AG10803 (cell line): ENCODE measurements at regions not wholly inside any gene's neighbourhood (a gene's known extent, or its start where the extent isn't known, plus 50 kb on each side); places are given as distances from the start of the nearest gene placed in this dataset.

ENCODE experiments used
- DNase-seq: peaks from one replicate; pipeline ENCODE4 v3.0.0; 2010; ENCODE audit warnings: low read depth
- H3K4me3 ChIP-seq: 2 replicates; pipeline ENCODE4 v1.5.1; 2011; ENCODE audit warnings: mild to moderate bottlenecking, low read length, control low read depth
- TF ChIP-seq, protein P1 (sequence below): conservative IDR thresholded peaks from 2 replicates; pipeline ENCODE4 v1.5.1; 2011; ENCODE audit warnings: mild to moderate bottlenecking, low read length, control low read depth, inconsistent platforms

DNA sequence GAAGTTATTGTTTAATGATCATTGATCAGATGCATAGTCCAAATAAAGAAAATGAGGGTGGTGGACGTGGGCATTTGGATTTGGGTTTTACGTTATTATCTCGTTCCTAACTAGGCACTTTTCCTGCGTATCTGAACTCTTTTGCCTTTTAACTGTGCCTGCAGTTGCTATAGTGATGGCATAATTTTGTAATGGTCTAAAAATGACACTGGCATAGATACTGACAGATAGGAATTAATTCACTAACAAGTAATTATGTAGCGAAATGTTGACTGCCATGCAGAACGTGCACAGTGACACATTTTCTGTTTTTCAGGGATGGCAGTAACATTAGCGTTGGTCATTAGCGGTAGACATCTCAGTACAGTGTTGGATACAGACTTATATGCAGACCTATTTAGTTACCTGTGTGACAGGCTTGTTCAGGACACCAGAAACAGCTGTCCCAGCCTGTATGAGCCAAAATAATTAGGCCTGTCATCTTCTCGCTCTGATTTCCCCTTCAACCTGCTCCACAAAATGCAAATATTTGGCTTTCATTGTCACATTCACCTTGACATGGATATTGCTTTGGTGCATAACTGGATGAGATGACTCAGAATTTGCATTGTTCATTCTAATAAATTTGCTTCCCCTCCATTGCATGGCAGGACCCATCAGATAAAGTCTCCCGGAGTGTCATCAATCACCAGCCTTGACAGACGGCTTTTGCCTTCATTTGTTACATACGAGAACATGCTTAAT, 413.3 kb upstream of the IRX1 start:
- TF ChIP-seq, protein P1, sequence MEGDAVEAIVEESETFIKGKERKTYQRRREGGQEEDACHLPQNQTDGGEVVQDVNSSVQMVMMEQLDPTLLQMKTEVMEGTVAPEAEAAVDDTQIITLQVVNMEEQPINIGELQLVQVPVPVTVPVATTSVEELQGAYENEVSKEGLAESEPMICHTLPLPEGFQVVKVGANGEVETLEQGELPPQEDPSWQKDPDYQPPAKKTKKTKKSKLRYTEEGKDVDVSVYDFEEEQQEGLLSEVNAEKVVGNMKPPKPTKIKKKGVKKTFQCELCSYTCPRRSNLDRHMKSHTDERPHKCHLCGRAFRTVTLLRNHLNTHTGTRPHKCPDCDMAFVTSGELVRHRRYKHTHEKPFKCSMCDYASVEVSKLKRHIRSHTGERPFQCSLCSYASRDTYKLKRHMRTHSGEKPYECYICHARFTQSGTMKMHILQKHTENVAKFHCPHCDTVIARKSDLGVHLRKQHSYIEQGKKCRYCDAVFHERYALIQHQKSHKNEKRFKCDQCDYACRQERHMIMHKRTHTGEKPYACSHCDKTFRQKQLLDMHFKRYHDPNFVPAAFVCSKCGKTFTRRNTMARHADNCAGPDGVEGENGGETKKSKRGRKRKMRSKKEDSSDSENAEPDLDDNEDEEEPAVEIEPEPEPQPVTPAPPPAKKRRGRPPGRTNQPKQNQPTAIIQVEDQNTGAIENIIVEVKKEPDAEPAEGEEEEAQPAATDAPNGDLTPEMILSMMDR: no peak
- DNase-seq: no peak

DNA sequence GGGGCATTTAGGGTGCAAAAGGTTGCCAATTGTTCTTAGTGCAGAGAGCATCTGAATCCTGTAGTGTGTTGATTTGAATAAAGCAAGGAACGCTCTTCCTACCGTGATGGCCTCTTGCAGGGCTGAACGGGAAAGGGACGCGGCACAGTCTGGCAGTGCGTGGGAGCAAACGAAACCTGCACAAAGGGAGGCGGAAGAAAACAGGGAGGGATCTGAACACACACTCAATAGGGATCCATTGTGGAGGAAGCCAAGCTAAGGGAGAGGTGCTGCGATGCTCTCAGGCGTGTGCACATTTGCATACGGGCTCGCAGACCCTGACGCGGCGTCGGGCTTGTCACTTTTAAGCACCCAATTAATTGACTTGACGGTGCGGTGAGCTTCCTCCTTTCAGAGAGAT, 414.0 kb upstream of the IRX1 start:
- no peak for DNase-seq
- TF ChIP-seq, protein P1: no peak
- no peak overlapping the region for H3K4me3 ChIP-seq

More for the DNA sequence above, 413.3 kb upstream of the IRX1 start:
- H3K4me3 ChIP-seq: no peak overlapping the region

DNA sequence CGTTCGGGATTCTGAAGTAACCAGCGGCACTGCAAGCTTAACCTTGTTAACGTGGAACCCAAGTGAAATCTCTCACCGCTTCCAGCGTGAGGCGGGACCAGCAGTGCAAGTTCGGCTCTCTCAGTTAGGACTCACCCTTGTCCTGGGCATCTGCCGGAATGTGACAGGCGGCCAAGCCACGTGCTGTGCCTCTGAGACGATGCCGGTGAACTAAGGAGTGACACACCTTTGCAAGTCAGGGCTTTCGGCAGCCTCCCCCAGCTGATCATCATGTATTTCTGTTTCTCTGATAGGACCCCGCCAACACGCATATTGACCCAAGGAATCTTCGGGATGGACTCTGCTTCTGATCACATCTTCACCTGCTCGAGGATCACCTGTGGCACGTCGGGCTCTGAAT, 415.0 kb upstream of the IRX1 start:
- no peak for DNase-seq
- TF ChIP-seq, protein P1: no peak
- H3K4me3 ChIP-seq: no peak overlapping the region

DNA sequence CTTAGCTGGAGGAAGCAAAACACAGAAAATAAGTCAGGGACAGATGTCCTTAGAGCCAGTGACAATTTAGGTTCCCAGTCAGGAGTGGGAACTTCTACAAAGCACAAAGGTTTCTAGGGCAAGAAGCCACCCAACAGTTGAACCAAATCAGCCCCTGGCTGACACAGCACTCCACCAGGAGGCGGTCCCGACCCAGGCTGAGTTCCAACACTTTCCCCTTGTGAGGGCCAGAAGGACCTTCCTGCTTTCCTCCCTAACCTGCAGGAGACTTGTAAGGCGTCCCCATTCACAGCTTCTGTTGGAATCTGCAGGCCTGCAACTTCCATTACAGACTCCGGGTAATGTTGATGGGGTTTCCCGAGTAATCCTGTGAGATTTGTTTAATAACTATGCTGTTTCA, 416.4 kb upstream of the IRX1 start:
- DNase-seq: no peak
- TF ChIP-seq, protein P1: no peak
- H3K4me3 ChIP-seq: no peak overlapping the region

DNA sequence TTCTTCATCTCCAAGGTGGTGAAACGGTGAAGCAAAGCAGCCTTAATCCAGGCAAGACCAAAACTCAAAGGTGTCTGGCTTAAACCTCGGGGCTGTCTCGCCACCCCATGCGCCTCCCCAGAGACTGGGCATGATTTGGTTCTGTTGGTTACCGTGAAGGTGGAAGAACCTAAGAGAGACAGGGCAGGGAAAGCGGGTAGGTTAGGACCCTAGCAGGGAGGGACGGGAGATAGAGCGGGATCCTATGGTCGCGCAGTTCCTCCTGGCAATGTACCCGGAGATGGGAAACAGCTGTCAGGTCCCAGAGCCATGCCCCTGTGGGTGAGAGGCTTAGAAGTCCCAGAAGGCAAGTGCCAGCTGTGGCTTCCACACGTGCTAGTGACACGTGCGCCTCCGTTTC, 418.3 kb upstream of the IRX1 start:
- H3K4me3 ChIP-seq: no peak overlapping the region
- TF ChIP-seq, protein P1: no peak
- no peak for DNase-seq

DNA sequence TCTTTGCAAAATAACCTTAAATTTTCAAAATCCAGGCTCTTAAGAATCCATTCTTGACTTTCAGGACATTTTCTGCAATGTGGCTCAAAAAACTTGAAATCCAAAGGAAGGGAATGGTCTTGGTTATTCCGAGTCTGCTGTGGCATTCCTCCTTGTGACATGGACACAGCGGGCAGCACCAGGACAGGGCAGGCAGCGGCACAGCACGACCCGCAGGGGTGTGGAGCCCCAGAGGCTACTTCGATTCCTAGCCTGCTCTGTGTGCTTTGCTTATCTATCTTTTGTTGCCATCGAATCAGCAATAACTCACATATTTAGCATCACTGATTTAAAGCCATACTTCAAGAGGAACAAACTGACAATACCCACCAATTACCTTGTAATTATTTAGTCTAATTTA, 420.2 kb upstream of the IRX1 start:
- H3K4me3 ChIP-seq: no peak overlapping the region
- TF ChIP-seq, protein P1: no peak
- DNase-seq: no peak

DNA sequence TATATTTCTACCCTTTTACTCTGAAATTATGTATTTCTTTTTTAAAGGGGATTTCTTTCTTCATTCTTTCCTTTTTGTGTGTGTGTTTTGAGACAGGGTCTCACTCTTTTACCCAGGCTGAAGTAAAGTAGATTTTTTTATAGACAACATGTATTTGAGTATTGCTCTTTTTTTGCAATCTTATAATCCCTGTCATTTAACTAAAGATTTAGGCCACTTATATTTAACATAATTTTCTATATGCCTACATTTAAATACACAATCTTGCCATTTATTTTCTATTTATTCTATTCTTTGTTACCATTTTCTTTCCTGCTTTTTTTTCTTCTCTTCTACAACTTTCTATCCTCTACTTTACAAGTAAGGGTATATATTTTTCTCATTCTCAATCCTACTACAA, 416.0 kb upstream of the IRX2 start:
- no peak overlapping the region for H3K4me3 ChIP-seq
- DNase-seq: no peak
- TF ChIP-seq, protein P1: no peak
